ENCODE measurements at regions not wholly inside any gene's neighbourhood (a gene's known extent, or its start where the extent isn't known, plus 50 kb on each side); places are given as distances from the start of the nearest gene placed in this dataset.

- TF ChIP-seq EZH2 (IDR thresholded peaks at IDR 0.05; ENCODE audit: borderline replicate concordance, low read depth, low read length, poor library complexity, severe bottlenecking), result no peak
- no peak for TF ChIP-seq CTCF (conservative IDR thresholded peaks at IDR 0.05; ENCODE audit: low read depth, low read length)
- Histone ChIP-seq H3K36me3 (ENCODE audit: insufficient read depth, low read length, poor library complexity, severe bottlenecking) (no peaks in the 10 kb centered on the region), H3K9me3 (ENCODE audit: low read depth, low read length, poor library complexity, severe bottlenecking) (no peaks in the 10 kb centered on the region), H3K27me3 (replicated peaks; ENCODE audit: insufficient read depth, low read depth, low read length, poor library complexity) (no peaks in the 10 kb centered on the region), H3K27ac (ENCODE audit: low read depth, low read length, poor library complexity, severe bottlenecking) (no peak overlapping the region), H3K4me3 (ENCODE audit: low read depth, low read length, poor library complexity, severe bottlenecking) (no peak overlapping the region), H3K4me1 (ENCODE audit: insufficient read depth, low read length, poor library complexity, severe bottlenecking) (no peaks in the 10 kb centered on the region)
- intact Hi-C loops (cut with micrococcal nuclease; ENCODE audit: unreplicated experiment), result no loop called here
- no TSS peak for BruUV-seq (replicated peaks)
- DNase-seq (ENCODE audit: low spot score), result no peak
- ChIA-PET CTCF (no interaction called here), POLR2A (ENCODE audit: low non-redundant PET) (no interaction called here)
Measured at GRCh38 chr4:31715302-31715701, 995.1 kb downstream of the PCDH7 start.

DNA sequence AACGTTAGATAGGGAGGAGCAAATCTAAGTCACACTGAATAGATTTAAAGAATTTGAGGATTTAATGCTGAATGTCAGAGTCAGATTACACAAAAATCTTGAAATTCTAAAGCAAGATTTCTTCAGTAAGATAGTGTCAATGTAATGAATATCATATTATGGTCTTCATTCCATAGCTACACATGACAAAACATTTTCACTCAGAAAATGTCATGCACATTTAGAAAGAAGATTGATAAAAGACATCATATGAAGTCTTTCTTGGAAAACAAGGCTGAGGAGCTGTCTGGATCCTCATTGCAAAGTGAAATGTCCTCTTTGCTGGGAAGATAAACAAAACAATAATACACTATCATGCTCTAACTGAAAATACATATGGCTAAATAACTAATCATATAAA, 1006.9 kb downstream of the PCDH7 start:
- Histone ChIP-seq H3K4me1 (ENCODE audit: insufficient read depth, low read length, poor library complexity, severe bottlenecking) (no peaks in the 10 kb centered on the region), H3K27me3 (replicated peaks; ENCODE audit: insufficient read depth, low read depth, low read length, poor library complexity) (no peaks in the 10 kb centered on the region), H3K9me3 (ENCODE audit: low read depth, low read length, poor library complexity, severe bottlenecking) (no peaks in the 10 kb centered on the region), H3K27ac (ENCODE audit: low read depth, low read length, poor library complexity, severe bottlenecking) (no peak overlapping the region), H3K4me3 (ENCODE audit: low read depth, low read length, poor library complexity, severe bottlenecking) (no peak overlapping the region), H3K36me3 (ENCODE audit: insufficient read depth, low read length, poor library complexity, severe bottlenecking) (no peaks in the 10 kb centered on the region)
- intact Hi-C loops (cut with micrococcal nuclease; ENCODE audit: unreplicated experiment), result no loop called here
- no peak for DNase-seq (ENCODE audit: low spot score)
- ChIA-PET CTCF (no interaction called here), POLR2A (ENCODE audit: low non-redundant PET) (no interaction called here)
- BruUV-seq (replicated peaks), result no TSS peak
- TF ChIP-seq EZH2 (IDR thresholded peaks at IDR 0.05; ENCODE audit: borderline replicate concordance, low read depth, low read length, poor library complexity, severe bottlenecking) (no peak), CTCF (conservative IDR thresholded peaks at IDR 0.05; ENCODE audit: low read depth, low read length) (no peak)

DNA sequence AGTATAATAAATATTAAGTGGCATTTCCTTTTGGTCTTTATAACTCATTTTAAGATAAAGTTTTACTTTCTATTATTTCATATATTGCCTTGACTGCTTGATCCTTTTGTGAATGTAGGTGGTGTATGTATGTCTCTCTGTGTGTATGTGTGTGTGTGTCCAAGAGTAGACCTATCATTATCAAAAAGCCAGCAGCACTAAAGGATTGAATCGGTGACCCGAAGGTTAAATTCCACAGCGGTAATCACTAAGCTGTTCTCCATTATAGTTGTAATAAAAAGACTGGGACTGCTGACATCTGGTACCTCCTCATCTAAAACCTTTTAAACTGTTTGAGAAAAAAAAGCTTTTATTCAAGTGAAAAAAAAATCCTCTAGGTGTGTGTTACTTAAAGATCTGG, 1014.8 kb downstream of the PCDH7 start:
- no peak overlapping the region for H3K4me3 ChIP-seq (ENCODE audit: low read depth, low read length, poor library complexity, severe bottlenecking)
- no peaks in the 10 kb centered on the region for H3K9me3 ChIP-seq (ENCODE audit: low read depth, low read length, poor library complexity, severe bottlenecking)
- no TSS peak for BruUV-seq (replicated peaks)
- ChIA-PET POLR2A (ENCODE audit: low non-redundant PET) (no interaction called here), CTCF (no interaction called here)
- TF ChIP-seq EZH2 (IDR thresholded peaks at IDR 0.05; ENCODE audit: borderline replicate concordance, low read depth, low read length, poor library complexity, severe bottlenecking) (no peak), CTCF (conservative IDR thresholded peaks at IDR 0.05; ENCODE audit: low read depth, low read length) (no peak)
- no peaks in the 10 kb centered on the region for H3K4me1 ChIP-seq (ENCODE audit: insufficient read depth, low read length, poor library complexity, severe bottlenecking)
- intact Hi-C loops (cut with micrococcal nuclease; ENCODE audit: unreplicated experiment), result no loop called here
- no peaks in the 10 kb centered on the region for H3K36me3 ChIP-seq (ENCODE audit: insufficient read depth, low read length, poor library complexity, severe bottlenecking)
- no peaks in the 10 kb centered on the region for H3K27me3 ChIP-seq (replicated peaks; ENCODE audit: insufficient read depth, low read depth, low read length, poor library complexity)
- H3K27ac ChIP-seq (ENCODE audit: low read depth, low read length, poor library complexity, severe bottlenecking), result no peak overlapping the region
- no peak for DNase-seq (ENCODE audit: low spot score)
